ENCODE measurements at regions not wholly inside any gene's neighbourhood (a gene's known extent, or its start where the extent isn't known, plus 50 kb on each side); places are given as distances from the start of the nearest gene placed in this dataset.

- no peak for DNase-seq (ENCODE audit: low read depth)
- TF ChIP-seq CTCF (conservative IDR thresholded peaks at IDR 0.05; ENCODE audit: control insufficient read depth, insufficient read depth, low read depth, low read length) = no peak
- no peak overlapping the region for H3K4me3 ChIP-seq (ENCODE audit: control insufficient read depth, low read depth, low read length)
Measured at GRCh38 chr5:18965893-18966292, 1022.1 kb downstream of the CDH18 start.

GRCh38 chr5:18967637-18968036, 1020.4 kb downstream of the CDH18 start:
- no peak for TF ChIP-seq CTCF (conservative IDR thresholded peaks at IDR 0.05; ENCODE audit: control insufficient read depth, insufficient read depth, low read depth, low read length)

GRCh38 chr5:18968966-18969365, 1019.0 kb downstream of the CDH18 start:
- no peak overlapping the region for H3K4me3 ChIP-seq (ENCODE audit: control insufficient read depth, low read depth, low read length)
- no peak for TF ChIP-seq CTCF (conservative IDR thresholded peaks at IDR 0.05; ENCODE audit: control insufficient read depth, insufficient read depth, low read depth, low read length)
- no peak for DNase-seq (ENCODE audit: low read depth)

More at GRCh38 chr5:18967637-18968036, 1020.4 kb downstream of the CDH18 start:
- no peak overlapping the region for H3K4me3 ChIP-seq (ENCODE audit: control insufficient read depth, low read depth, low read length)
- DNase-seq (ENCODE audit: low read depth) = no peak

- DNase-seq (ENCODE audit: low read depth) = no peak
- no peak for TF ChIP-seq CTCF (conservative IDR thresholded peaks at IDR 0.05; ENCODE audit: control insufficient read depth, insufficient read depth, low read depth, low read length)
- H3K4me3 ChIP-seq (ENCODE audit: control insufficient read depth, low read depth, low read length) = no peak overlapping the region
Measured at GRCh38 chr5:18970000-18970399, 1018.0 kb downstream of the CDH18 start.

GRCh38 chr5:18972177-18972576, 1015.8 kb downstream of the CDH18 start:
- DNase-seq (ENCODE audit: low read depth) = no peak
- H3K4me3 ChIP-seq (ENCODE audit: control insufficient read depth, low read depth, low read length) = no peak overlapping the region
- TF ChIP-seq CTCF (conservative IDR thresholded peaks at IDR 0.05; ENCODE audit: control insufficient read depth, insufficient read depth, low read depth, low read length) = no peak

GRCh38 chr5:18975624-18976023, 1012.4 kb downstream of the CDH18 start:
- no peak overlapping the region for H3K4me3 ChIP-seq (ENCODE audit: control insufficient read depth, low read depth, low read length)
- DNase-seq (ENCODE audit: low read depth) = no peak
- no peak for TF ChIP-seq CTCF (conservative IDR thresholded peaks at IDR 0.05; ENCODE audit: control insufficient read depth, insufficient read depth, low read depth, low read length)

- no peak for TF ChIP-seq CTCF (conservative IDR thresholded peaks at IDR 0.05; ENCODE audit: control insufficient read depth, insufficient read depth, low read depth, low read length)
- H3K4me3 ChIP-seq (ENCODE audit: control insufficient read depth, low read depth, low read length) = no peak overlapping the region
- no peak for DNase-seq (ENCODE audit: low read depth)
Measured at GRCh38 chr5:18977880-18978279, 1010.1 kb downstream of the CDH18 start.
